ENCODE measurements at regions not wholly inside any gene's neighbourhood (a gene's known extent, or its start where the extent isn't known, plus 50 kb on each side); places are given as distances from the start of the nearest gene placed in this dataset.

GRCh38 chr2:234288974-234289455, 207.9 kb downstream of the ARL4C start (continued):
- TF ChIP-seq HMGXB4 (CRISPR knock-in tag; IDR thresholded peaks at IDR 0.05; ENCODE audit: borderline replicate concordance in 1 of 2, low read depth in 1 of 2) (peak in 1 of 2 experiments; percentile 76; a peak in 3 of 4 replicates), ZNF547 (CRISPR knock-in tag; IDR thresholded peaks at IDR 0.05) (no peak), REL (CRISPR knock-in tag; conservative IDR thresholded peaks at IDR 0.05) (no peak), HDAC6 (IDR thresholded peaks at IDR 0.05; ENCODE audit: low read depth, low read length) (no peak), TBX2 (CRISPR knock-in tag; IDR thresholded peaks at IDR 0.05; ENCODE audit: borderline replicate concordance) (peak; percentile 48; the same call in 1 of the 2 replicates), MIER2 (CRISPR knock-in tag; IDR thresholded peaks at IDR 0.05) (peak; percentile 46; the same call in 1 of the 2 replicates), ELF1 (CRISPR knock-in tag; IDR thresholded peaks at IDR 0.05) (0 out of 2 replicates have a peak, but pooled peaks have one; percentile 23), DNMT3B (CRISPR knock-in tag; conservative IDR thresholded peaks at IDR 0.05) (no peak), ARID3A (IDR thresholded peaks at IDR 0.05; ENCODE audit: low read depth, low read length) (0 out of 2 replicates have a peak, but pooled peaks have one; percentile 13), CBX5 (CRISPR knock-in tag; IDR thresholded peaks at IDR 0.05; ENCODE audit: borderline replicate concordance) (peak; percentile 43; the same call in 1 of the 2 replicates), ZNF552 (CRISPR knock-in tag; IDR thresholded peaks at IDR 0.05; ENCODE audit: borderline replicate concordance) (0 out of 2 replicates have a peak, but pooled peaks have one; percentile 54), ZMYM4 (CRISPR knock-in tag; IDR thresholded peaks at IDR 0.05) (peak; percentile 59; the same call in 1 of the 2 replicates), TSC22D2 (CRISPR knock-in tag; IDR thresholded peaks at IDR 0.05; ENCODE audit: borderline replicate concordance) (no peak), NPAS2 (CRISPR knock-in tag; IDR thresholded peaks at IDR 0.05; ENCODE audit: borderline replicate concordance) (no peak), SATB2 (CRISPR knock-in tag; IDR thresholded peaks at IDR 0.05) (no peak), ZSCAN5A (CRISPR knock-in tag; IDR thresholded peaks at IDR 0.05; ENCODE audit: borderline replicate concordance) (no peak), THAP11 (CRISPR knock-in tag; IDR thresholded peaks at IDR 0.05) (peak; percentile 32; the same call in 1 of the 2 replicates), ZNF790 (CRISPR knock-in tag; IDR thresholded peaks at IDR 0.05; ENCODE audit: borderline replicate concordance) (no peak), FOSL2 (CRISPR knock-in tag; IDR thresholded peaks at IDR 0.05) (peak; percentile 55), ZNF576 (CRISPR knock-in tag; IDR thresholded peaks at IDR 0.05) (no peak), ZNF720 (CRISPR knock-in tag; IDR thresholded peaks at IDR 0.05) (no peak), ZKSCAN8 (CRISPR knock-in tag; IDR thresholded peaks at IDR 0.05; ENCODE audit: borderline replicate concordance) (no peak), ZNF205 (CRISPR knock-in tag; IDR thresholded peaks at IDR 0.05) (no peak), ERF (CRISPR knock-in tag; IDR thresholded peaks at IDR 0.05) (0 out of 2 replicates have a peak, but pooled peaks have one; percentile 36), ZNF788 (CRISPR knock-in tag; IDR thresholded peaks at IDR 0.05; ENCODE audit: borderline replicate concordance) (peak; percentile 69; the same call in 1 of the 2 replicates), ZNF629 (CRISPR knock-in tag; conservative IDR thresholded peaks at IDR 0.05) (no peak)

Measured in HepG2 (cell line).